H1 (cell line): ENCODE measurements at regions not wholly inside any gene's neighbourhood (a gene's known extent, or its start where the extent isn't known, plus 50 kb on each side); places are given as distances from the start of the nearest gene placed in this dataset.

ENCODE experiments used
- CTCF ChIA-PET: fragments of 300-600 bp; sonication (Branson Sonifier 250); formaldehyde crosslinking; loops from one replicate; lab custom pipeline; 2021; ENCODE audit not compliant: partially characterized antibody; lab: Charles Lee
- POLR2A ChIA-PET: fragments of 300-600 bp; sonication (Branson Sonifier 250); formaldehyde crosslinking; loops from one replicate; lab custom pipeline; 2021; ENCODE audit warnings: inconsistent platforms; ENCODE audit not compliant: partially characterized antibody; lab: Charles Lee
- DNase-seq, 2 experiments: peaks; one replicate each; pipeline versions ENCODE4 v3.0.0 to v3.0.0-alpha.2; 2010 to 2022; ENCODE audit warnings: low spot score in 2 of 2, low read depth in 1 of 2, mixed read lengths in 1 of 2
- FAIRE-seq: peaks from 2 replicates; lab custom pipeline; 2011; peaks lifted over from hg19 to GRCh38; lab: Jason Lieb, UNC
- H2AFZ ChIP-seq: 2 replicates; pipeline ENCODE4 v1.8.1; 2012; ENCODE audit warnings: low read length, inconsistent platforms
- H2AK5ac ChIP-seq: 2 replicates; pipeline ENCODE4 v1.6.1; 2013; ENCODE audit warnings: low read depth, low read length
- H2BK120ac ChIP-seq: replicated peaks from 2 replicates; pipeline ENCODE3; 2013; ENCODE audit warnings: low read depth, low read length, inconsistent platforms
- H2BK12ac ChIP-seq: 2 replicates; pipeline ENCODE4 v1.6.1; 2013; ENCODE audit warnings: low read depth, low read length
- H2BK15ac ChIP-seq: 2 replicates; pipeline ENCODE4 v1.6.1; 2013; ENCODE audit warnings: low read length
- H2BK20ac ChIP-seq: 2 replicates; pipeline ENCODE4 v1.6.1; 2013; ENCODE audit warnings: low read length
- H2BK5ac ChIP-seq: 2 replicates; pipeline ENCODE4 v1.6.1; 2013; ENCODE audit warnings: low read depth, low read length
- H3K14ac ChIP-seq: 2 replicates; pipeline ENCODE4 v1.6.1; 2013; ENCODE audit warnings: inconsistent platforms; ENCODE audit not compliant: insufficient read length
- H3K18ac ChIP-seq: 2 replicates; pipeline ENCODE4 v1.6.1; 2013; ENCODE audit warnings: low read length; ENCODE audit errors: extremely low read depth
- H3K23ac ChIP-seq: 2 replicates; pipeline ENCODE4 v1.6.1; 2013; ENCODE audit warnings: inconsistent platforms; ENCODE audit not compliant: insufficient read length
- H3K23me2 ChIP-seq: 2 replicates; pipeline ENCODE4 v1.6.1; 2013; ENCODE audit warnings: low read depth, low read length
- H3K27ac ChIP-seq: 2 replicates; pipeline ENCODE4 v1.6.1; 2011; ENCODE audit warnings: low read depth, low read length, inconsistent platforms
- H3K27me3 ChIP-seq, 4 experiments: replicated peaks in 1 of 4; 1 replicate in 1 of 4; 2 replicates in 3 of 4; pipeline versions ENCODE4 v1.6.1 to v1.8.1; 2011 to 2013; ENCODE audit warnings: low read length in 3 of 4, mild to moderate bottlenecking in 3 of 4, inconsistent platforms in 2 of 4, mixed read lengths in 2 of 4, moderate library complexity in 1 of 4; ENCODE audit not compliant: control insufficient read depth in 3 of 4, insufficient read depth in 3 of 4; ENCODE audit errors: extremely low read depth in 1 of 4
- H3K36me3 ChIP-seq, 4 experiments: 2 replicates each; pipeline versions ENCODE4 v1.6.1 to v1.8.1; 2011 to 2013; ENCODE audit warnings: mild to moderate bottlenecking in 4 of 4, low read length in 3 of 4, moderate library complexity in 2 of 4, control low read depth in 1 of 4, inconsistent platforms in 1 of 4; ENCODE audit not compliant: insufficient read depth in 4 of 4, control insufficient read depth in 2 of 4
- H3K4ac ChIP-seq: replicated peaks from 2 replicates; pipeline ENCODE3; 2013; ENCODE audit warnings: low read length, low read depth, mixed read lengths, inconsistent platforms; ENCODE audit not compliant: insufficient read length
- H3K4me1 ChIP-seq, 4 experiments: replicated peaks in 1 of 4; 1 replicate in 1 of 4; 2 replicates in 3 of 4; pipeline versions ENCODE4 v1.6.1 to v1.8.1; 2011 to 2013; ENCODE audit warnings: low read length in 3 of 4, inconsistent platforms in 2 of 4, mixed read lengths in 1 of 4; ENCODE audit not compliant: insufficient read depth in 4 of 4, control insufficient read depth in 3 of 4
- H3K4me2 ChIP-seq, 2 experiments: 2 replicates each; pipeline versions ENCODE4 v1.6.1 to v1.8.1; 2011 to 2013; ENCODE audit warnings: low read depth in 2 of 2, low read length in 2 of 2, control low read depth in 1 of 2, inconsistent platforms in 1 of 2, mild to moderate bottlenecking in 1 of 2; ENCODE audit not compliant: insufficient read depth in 1 of 2
- H3K4me3 ChIP-seq, 4 experiments: fragments of 200-600, 300-600 bp in 1 of 4; sonication (generic), shearing (Covaris generic), sonication (Bioruptor Twin) in 1 of 4; 2 replicates each; pipeline versions ENCODE4 v1.5.1 to v1.8.1; 2011 to 2016; ENCODE audit warnings: low read length in 4 of 4, low read depth in 3 of 4, control low read depth in 2 of 4, inconsistent platforms in 2 of 4, mild to moderate bottlenecking in 2 of 4, mixed read lengths in 1 of 4, moderate library complexity in 1 of 4; ENCODE audit not compliant: insufficient read depth in 2 of 4; ENCODE audit errors: extremely low read depth in 1 of 4
- H3K56ac ChIP-seq: replicated peaks from 2 replicates; pipeline ENCODE3; 2013; ENCODE audit warnings: low read depth, mild to moderate bottlenecking, mixed read lengths, low read length, inconsistent platforms; ENCODE audit not compliant: insufficient read length
- H3K79me1 ChIP-seq: 2 replicates; pipeline ENCODE4 v1.6.1; 2013; ENCODE audit warnings: low read depth, low read length, control low read depth
- H3K79me2 ChIP-seq, 2 experiments: 2 replicates each; pipeline versions ENCODE4 v1.6.1 to v1.8.1; 2012 to 2013; ENCODE audit warnings: low read length in 2 of 2, mild to moderate bottlenecking in 2 of 2, inconsistent platforms in 1 of 2; ENCODE audit not compliant: insufficient read depth in 2 of 2, control insufficient read depth in 1 of 2
- H3K9ac ChIP-seq, 4 experiments: replicated peaks in 1 of 4; 1 replicate in 1 of 4; 2 replicates in 3 of 4; pipeline versions ENCODE4 v1.6.1 to v1.8.1; 2011 to 2013; ENCODE audit warnings: low read depth in 3 of 4, low read length in 3 of 4, control low read depth in 2 of 4, mild to moderate bottlenecking in 2 of 4, moderate library complexity in 2 of 4, inconsistent platforms in 1 of 4; ENCODE audit errors: extremely low read depth in 1 of 4
- H3K9me3 ChIP-seq, 2 experiments: 2 replicates each; pipeline versions ENCODE4 v1.6.1 to v1.8.1; 2012 to 2013; ENCODE audit warnings: mild to moderate bottlenecking in 2 of 2, moderate library complexity in 2 of 2, control low read depth in 1 of 2, inconsistent platforms in 1 of 2, low read depth in 1 of 2, low read length in 1 of 2, mixed read lengths in 1 of 2; ENCODE audit not compliant: insufficient read depth in 2 of 2
- H4K20me1 ChIP-seq, 2 experiments: replicated peaks in 1 of 2; 2 replicates each; pipeline versions ENCODE3 to v1.8.1; 2011 to 2013; ENCODE audit warnings: inconsistent platforms in 2 of 2, low read length in 2 of 2, mild to moderate bottlenecking in 1 of 2; ENCODE audit not compliant: insufficient read depth in 2 of 2, control insufficient read depth in 1 of 2
- H4K5ac ChIP-seq: 2 replicates; pipeline ENCODE4 v1.6.1; 2013; ENCODE audit warnings: low read length, low read depth, mixed read lengths, inconsistent platforms; ENCODE audit not compliant: insufficient read length
- H4K8ac ChIP-seq: 2 replicates; pipeline ENCODE4 v1.8.0; 2013; ENCODE audit warnings: mild to moderate bottlenecking, moderate library complexity, low read length, inconsistent platforms; ENCODE audit not compliant: insufficient read depth; ENCODE audit errors: extremely low read depth
- H4K91ac ChIP-seq: replicated peaks from 2 replicates; pipeline ENCODE3; 2013; ENCODE audit warnings: low read length, mixed read lengths, inconsistent platforms; ENCODE audit not compliant: insufficient read length
- CBX5 ChIP-seq: fragments of 300-800, 300-1000 bp; sonication (generic); IDR thresholded peaks from 2 replicates; pipeline ENCODE4 v1.7.1; 2016; ENCODE audit warnings: antibody characterized with exemption, low read length, low read depth
- CTCF ChIP-seq, 3 experiments: IDR thresholded peaks; 1 replicate in 2 of 3; 2 replicates in 1 of 3; pipeline versions ENCODE4 v1.5.1 to v1.6.1; 2011; ENCODE audit warnings: low read length in 3 of 3, mild to moderate bottlenecking in 3 of 3, inconsistent platforms in 2 of 3, low read depth in 1 of 3, moderate library complexity in 1 of 3; ENCODE audit not compliant: insufficient read depth in 1 of 3; ENCODE audit errors: control extremely low read depth in 1 of 3
- SP1 ChIP-seq: IDR thresholded peaks from 2 replicates; pipeline ENCODE4 v1.6.1; 2011; ENCODE audit warnings: low read depth, low read length
- WGBS, 2 experiments: shearing (Covaris generic) in 1 of 2; methylation state at CpG; one replicate each; pipeline versions ENCODE4 v1.1.6 to v1.1.7; 2013 to 2015; ENCODE audit warnings: low lambda C conversion rate in 2 of 2, mixed read lengths in 2 of 2, inconsistent platforms in 1 of 2, low coverage in 1 of 2, missing lambda C conversion rate in 1 of 2; ENCODE audit not compliant: insufficient replicate concordance in 2 of 2, insufficient coverage in 1 of 2, insufficient read length in 1 of 2; ENCODE audit errors: extremely low coverage in 1 of 2, missing lambda C conversion rate in 1 of 2; 5-methylcytosine and 5-hydroxymethylcytosine counted together

- no peak for DNase-seq
- H3K79me1 ChIP-seq: no peaks in the 10 kb centered on the region
- H2BK15ac ChIP-seq: no peak overlapping the region
- no peak overlapping the region for H3K27ac ChIP-seq
- H3K4me1 ChIP-seq: peaks cover 0 to 5% (median 0%) of the 10 kb centered on the region in 4 experiments; a peak in 2 of 7 replicates
- no peak overlapping the region for H2BK20ac ChIP-seq
- no peak overlapping the region for H3K4ac ChIP-seq
- ChIA-PET CTCF (interaction anchor here (2.8 to 6.6 kb wide), 2 partner anchors 15 to 74 kb away, joined by 10 to 56 read pairs; no protein-coding TSS in a partner anchor), POLR2A (no interaction called here)
- H3K18ac ChIP-seq: no peak overlapping the region
- no peak overlapping the region for H3K9ac ChIP-seq
- H2AFZ ChIP-seq: no peak overlapping the region
- H3K27me3 ChIP-seq: no peaks in the 10 kb centered on the region
- TF ChIP-seq SP1: no peak
- TF ChIP-seq CBX5: no peak
- TF ChIP-seq CTCF (IDR thresholded peaks at IDR 0.05; ENCODE audit: control extremely low read depth in 1 of 3, insufficient read depth in 1 of 3, low read depth in 1 of 3, low read length in 3 of 3): no peak
- no peaks in the 10 kb centered on the region for H3K36me3 ChIP-seq
- no peak overlapping the region for H2BK5ac ChIP-seq
- H3K4me3 ChIP-seq: no peak overlapping the region
- FAIRE-seq: no peak
- H3K56ac ChIP-seq: no peak overlapping the region
- no peak overlapping the region for H2AK5ac ChIP-seq
- H4K5ac ChIP-seq: no peak overlapping the region
- H3K9me3 ChIP-seq: no peaks in the 10 kb centered on the region
- no peak overlapping the region for H3K4me2 ChIP-seq
- 83% methylated on average over 3 of the region's 3 CpGs; no CpG with 5 or more reads in 1 of the 2 experiments for WGBS, 2 experiments
- no peaks in the 10 kb centered on the region for H3K79me2 ChIP-seq
- H4K20me1 ChIP-seq: no peaks in the 10 kb centered on the region
- H4K91ac ChIP-seq: no peak overlapping the region
- H3K23me2 ChIP-seq: no peaks in the 10 kb centered on the region
- no peak overlapping the region for H3K23ac ChIP-seq
- H4K8ac ChIP-seq: no peak overlapping the region
- no peak overlapping the region for H2BK120ac ChIP-seq
- no peak overlapping the region for H3K14ac ChIP-seq
- H2BK12ac ChIP-seq: no peak overlapping the region
Observed at GRCh38 chr2:161067846-161068350, 92.3 kb upstream of the TANK start.
